PC-9 (cell line): ENCODE measurements at regions not wholly inside any gene's neighbourhood (a gene's known extent, or its start where the extent isn't known, plus 50 kb on each side); places are given as distances from the start of the nearest gene placed in this dataset.
"Not testable (repeated sequence)": the region's sequence is repeated elsewhere in the genome, so short reads cannot be mapped to it uniquely, and the experiment has no call there.

Experiments
- BruUV-seq: library from RNA; stranded (reverse); fragments of 400-500 nt; replicated peaks from 2 replicates; lab custom pipeline; 2021; lab: Mats Ljungman, UMichigan
- CTCF ChIA-PET: fragments of 300-600 bp; sonication (Branson Sonifier 250); formaldehyde crosslinking; loops from one replicate; lab custom pipeline; 2022; ENCODE audit warnings: antibody characterized with exemption; lab: Charles Lee
- POLR2A ChIA-PET: fragments of 300-600 bp; sonication (Branson Sonifier 250); formaldehyde crosslinking; loops from one replicate; lab custom pipeline; 2022; ENCODE audit warnings: antibody characterized with exemption; ENCODE audit not compliant: unreplicated experiment; lab: Charles Lee
- DNase-seq, 2 experiments: peaks; one replicate each; pipeline versions ENCODE4 v3.0.0 to v3.0.0-alpha.2; 2015 to 2022; ENCODE audit warnings: mixed read lengths in 1 of 2
- H2AFZ ChIP-seq: fragments of 200-600 bp; sonication (generic); 2 replicates; pipeline ENCODE4 v1.8.1; 2017; ENCODE audit warnings: antibody characterized with exemption
- H3F3A ChIP-seq: fragments of 200-600 bp; sonication (generic); 2 replicates; pipeline ENCODE4 v1.8.1; 2017; ENCODE audit warnings: antibody characterized with exemption, mild to moderate bottlenecking, low read depth; ENCODE audit not compliant: insufficient read depth
- H3K27ac ChIP-seq: fragments of 200-600 bp; sonication (generic); 2 replicates; pipeline ENCODE4 v1.6.1; 2016; ENCODE audit warnings: mixed run types
- H3K27me3 ChIP-seq: fragments of 200-600 bp; sonication (generic); 2 replicates; pipeline ENCODE4 v1.6.1; 2016; ENCODE audit warnings: low read depth, mixed run types; ENCODE audit not compliant: insufficient read depth
- H3K36me3 ChIP-seq: fragments of 200-600 bp; sonication (generic); 2 replicates; pipeline ENCODE4 v1.6.1; 2016; ENCODE audit warnings: low read depth, mixed run types
- H3K4me1 ChIP-seq: fragments of 200-600 bp; sonication (generic); replicated peaks from 2 replicates; pipeline ENCODE4 v1.6.1; 2016; ENCODE audit warnings: mixed run types; ENCODE audit not compliant: insufficient read depth
- H3K4me2 ChIP-seq: fragments of 200-600 bp; sonication (generic); 2 replicates; pipeline ENCODE4 v1.6.1; 2017; ENCODE audit warnings: mixed run types
- H3K4me3 ChIP-seq: fragments of 200-600 bp; sonication (generic); 2 replicates; pipeline ENCODE4 v1.6.1; 2016; ENCODE audit warnings: mixed run types
- H3K79me2 ChIP-seq: fragments of 200-600 bp; sonication (generic); 2 replicates; pipeline ENCODE4 v1.6.1; 2017; ENCODE audit warnings: low read depth, mixed run types
- H3K9me2 ChIP-seq: fragments of 200-600 bp; sonication (generic); 2 replicates; pipeline ENCODE4 v1.8.1; 2017; ENCODE audit warnings: mild to moderate bottlenecking; ENCODE audit not compliant: insufficient read depth
- H3K9me3 ChIP-seq: fragments of 200-600 bp; sonication (generic); 2 replicates; pipeline ENCODE4 v1.8.1; 2016; ENCODE audit warnings: low read depth; ENCODE audit not compliant: insufficient read depth
- H4K20me1 ChIP-seq: fragments of 200-600 bp; sonication (generic); 2 replicates; pipeline ENCODE4 v1.8.1; 2017; ENCODE audit not compliant: insufficient read depth
- intact Hi-C: fragments of 100-400 bp; cut with micrococcal nuclease; formaldehyde crosslinking; loops from one replicate; pipeline ENCODE4 v1.10.0; 2022; ENCODE audit not compliant: unreplicated experiment
- TF ChIP-seq, protein P1 (sequence below): fragments of 200-600 bp; sonication (generic); conservative IDR thresholded peaks from 2 replicates; pipeline ENCODE4 v1.6.1; 2017; ENCODE audit warnings: mixed run types, antibody characterized with exemption, mild to moderate bottlenecking, moderate library complexity

DNA sequence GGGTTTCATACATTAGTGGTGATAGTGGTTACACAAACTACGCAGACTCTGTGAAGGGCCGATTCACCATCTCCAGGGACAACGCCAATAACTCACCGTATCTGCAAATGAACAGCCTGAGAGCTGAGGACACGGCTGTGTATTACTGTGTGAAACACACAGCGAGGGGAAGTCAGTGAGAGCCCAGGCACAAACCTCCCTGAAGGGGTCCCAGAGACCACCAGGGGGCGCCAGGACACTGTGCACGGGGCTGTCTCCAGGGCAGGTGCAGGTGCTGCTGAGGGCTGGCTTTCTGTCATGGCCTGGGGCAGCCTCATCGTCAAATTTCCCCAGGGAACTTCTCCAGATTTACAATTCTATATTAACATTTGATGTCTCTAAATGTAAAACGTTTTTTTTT lies 184.6 kb upstream of the TP53TG3C start:
- H2AFZ ChIP-seq, H3K27me3 ChIP-seq, intact Hi-C loops, H3K4me2 ChIP-seq, H3K9me3 ChIP-seq, BruUV-seq, H3K9me2 ChIP-seq, H3K27ac ChIP-seq, H3K4me3 ChIP-seq, H4K20me1 ChIP-seq, H3K36me3 ChIP-seq, H3K79me2 ChIP-seq, H3F3A ChIP-seq, H3K4me1 ChIP-seq, POLR2A ChIA-PET, CTCF ChIA-PET: not testable (repeated sequence)
- TF ChIP-seq, protein P1, sequence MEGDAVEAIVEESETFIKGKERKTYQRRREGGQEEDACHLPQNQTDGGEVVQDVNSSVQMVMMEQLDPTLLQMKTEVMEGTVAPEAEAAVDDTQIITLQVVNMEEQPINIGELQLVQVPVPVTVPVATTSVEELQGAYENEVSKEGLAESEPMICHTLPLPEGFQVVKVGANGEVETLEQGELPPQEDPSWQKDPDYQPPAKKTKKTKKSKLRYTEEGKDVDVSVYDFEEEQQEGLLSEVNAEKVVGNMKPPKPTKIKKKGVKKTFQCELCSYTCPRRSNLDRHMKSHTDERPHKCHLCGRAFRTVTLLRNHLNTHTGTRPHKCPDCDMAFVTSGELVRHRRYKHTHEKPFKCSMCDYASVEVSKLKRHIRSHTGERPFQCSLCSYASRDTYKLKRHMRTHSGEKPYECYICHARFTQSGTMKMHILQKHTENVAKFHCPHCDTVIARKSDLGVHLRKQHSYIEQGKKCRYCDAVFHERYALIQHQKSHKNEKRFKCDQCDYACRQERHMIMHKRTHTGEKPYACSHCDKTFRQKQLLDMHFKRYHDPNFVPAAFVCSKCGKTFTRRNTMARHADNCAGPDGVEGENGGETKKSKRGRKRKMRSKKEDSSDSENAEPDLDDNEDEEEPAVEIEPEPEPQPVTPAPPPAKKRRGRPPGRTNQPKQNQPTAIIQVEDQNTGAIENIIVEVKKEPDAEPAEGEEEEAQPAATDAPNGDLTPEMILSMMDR: peak; percentile 55
- DNase-seq: peak in 1 of 2 experiments; percentile 67

DNA sequence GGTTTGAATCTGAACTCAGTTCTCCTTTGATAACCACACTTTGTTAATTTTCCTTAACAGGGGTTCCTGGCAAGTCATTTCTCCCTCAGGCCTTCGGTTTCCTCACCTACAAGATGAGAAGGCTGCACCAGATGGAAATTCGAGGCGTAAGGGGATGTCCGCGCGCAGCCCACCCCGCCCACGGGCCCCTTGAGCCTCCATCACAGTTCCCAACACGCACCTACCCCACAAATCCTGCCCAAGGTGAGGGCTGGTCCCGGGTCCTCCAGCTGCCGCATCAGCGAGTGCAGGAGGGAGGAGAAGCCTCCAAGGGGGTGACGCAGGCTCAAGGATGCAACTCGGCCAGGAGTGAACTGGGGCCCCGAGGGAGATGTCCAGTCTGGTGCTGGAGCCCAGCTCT lies 166.9 kb upstream of the TP53TG3C start:
- H3K4me1 ChIP-seq, H3K4me2 ChIP-seq, intact Hi-C loops, H3K27me3 ChIP-seq, CTCF ChIA-PET, H3K9me3 ChIP-seq, H3K9me2 ChIP-seq, H2AFZ ChIP-seq, POLR2A ChIA-PET, DNase-seq, H3K36me3 ChIP-seq, H4K20me1 ChIP-seq, H3K4me3 ChIP-seq, H3K27ac ChIP-seq, H3F3A ChIP-seq, H3K79me2 ChIP-seq, BruUV-seq: not testable (repeated sequence)

DNA sequence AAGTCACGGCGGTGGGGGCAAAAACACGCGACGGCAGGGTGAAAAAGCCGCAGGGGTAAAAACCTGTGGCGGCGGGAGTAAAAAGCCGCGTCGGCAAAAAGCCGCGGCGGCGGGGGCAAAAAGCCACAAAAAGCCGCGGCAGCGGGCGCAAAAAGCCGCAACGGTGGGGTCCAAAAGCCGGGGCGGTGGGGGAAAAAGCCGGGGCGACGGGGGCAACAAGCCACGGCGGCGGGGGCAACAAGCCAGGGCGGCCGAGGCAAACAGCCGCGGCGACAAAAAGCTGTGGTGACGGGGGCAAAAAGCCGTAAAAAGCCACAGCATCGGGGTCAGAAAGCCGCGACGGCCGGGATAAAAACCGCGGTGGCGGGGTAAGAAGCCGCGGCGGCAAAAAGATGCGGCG lies 166.1 kb upstream of the TP53TG3C start:
- H3F3A ChIP-seq, H3K9me3 ChIP-seq, H3K9me2 ChIP-seq, H3K4me3 ChIP-seq, BruUV-seq, DNase-seq, CTCF ChIA-PET, H3K27me3 ChIP-seq, POLR2A ChIA-PET, H3K4me2 ChIP-seq, H3K27ac ChIP-seq, H2AFZ ChIP-seq, intact Hi-C loops, H3K36me3 ChIP-seq, H4K20me1 ChIP-seq, H3K4me1 ChIP-seq, H3K79me2 ChIP-seq: not testable (repeated sequence)

DNA sequence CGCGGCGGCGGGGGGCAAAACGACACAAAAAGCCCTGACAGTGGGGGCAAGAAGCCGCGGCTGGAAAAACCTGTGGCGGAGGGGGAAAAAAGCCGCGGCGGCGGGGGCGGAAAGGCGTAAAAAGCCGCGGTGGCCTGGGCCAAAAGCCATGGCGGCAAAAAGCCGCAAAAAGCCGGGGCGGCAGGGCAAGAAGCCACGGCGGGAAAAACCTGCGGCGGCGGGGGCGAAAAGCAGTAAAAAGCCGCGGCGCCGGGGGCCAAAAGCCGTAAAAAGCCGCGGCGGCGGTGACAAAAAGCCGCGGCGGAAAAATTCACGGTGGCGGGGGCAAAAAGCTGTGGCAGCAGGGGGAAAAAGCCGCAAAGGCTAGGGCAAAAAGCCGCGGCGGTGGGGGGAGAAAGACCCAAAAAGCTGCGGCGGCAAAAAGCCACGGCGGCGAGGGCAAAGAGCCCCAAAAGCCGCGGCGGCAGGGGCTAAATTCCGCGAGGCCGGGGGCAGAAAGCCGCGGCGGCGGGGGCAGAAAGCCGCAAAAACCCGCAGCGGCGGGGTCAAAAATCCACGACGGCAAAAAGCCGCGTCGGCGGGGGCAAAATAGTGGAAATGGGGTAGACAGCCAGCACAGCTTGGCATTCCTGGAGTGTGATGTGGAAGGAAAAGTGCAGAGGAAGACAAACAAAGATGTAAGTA lies 165.2 kb upstream of the TP53TG3C start:
- H3K27ac ChIP-seq, intact Hi-C loops, H3K36me3 ChIP-seq, H2AFZ ChIP-seq, H3K79me2 ChIP-seq, H3K4me3 ChIP-seq, H3K9me3 ChIP-seq, BruUV-seq, H3K9me2 ChIP-seq, POLR2A ChIA-PET, H3K27me3 ChIP-seq, H3K4me2 ChIP-seq, H3K4me1 ChIP-seq, H3F3A ChIP-seq, DNase-seq, CTCF ChIA-PET, H4K20me1 ChIP-seq: not testable (repeated sequence)

DNA sequence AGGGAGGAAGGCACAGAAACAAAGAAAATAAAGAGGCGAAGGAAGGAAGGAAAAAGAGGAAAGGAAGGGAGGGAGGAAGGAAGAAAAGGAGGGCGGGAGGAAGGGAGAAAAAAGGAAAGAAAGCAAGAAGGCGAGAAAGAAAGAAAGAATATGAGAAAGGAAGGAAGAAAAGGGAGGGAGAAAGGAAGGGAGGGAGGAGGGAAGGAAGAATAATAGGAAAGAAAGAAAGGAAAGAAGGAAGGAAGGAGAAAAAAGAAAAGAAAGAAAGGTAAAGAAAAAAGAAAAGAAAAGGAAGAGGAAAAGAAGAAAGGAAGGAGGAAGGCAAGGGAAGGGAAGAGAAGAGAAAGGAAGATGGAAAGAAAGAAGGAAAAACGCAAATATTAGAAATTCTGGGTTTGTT lies 145.2 kb upstream of the TP53TG3C start:
- H3K4me2 ChIP-seq, H3K79me2 ChIP-seq, H3F3A ChIP-seq, H3K36me3 ChIP-seq, CTCF ChIA-PET, BruUV-seq, H3K27me3 ChIP-seq, H3K4me1 ChIP-seq, DNase-seq, H3K27ac ChIP-seq, intact Hi-C loops, H3K9me3 ChIP-seq, H3K9me2 ChIP-seq, H2AFZ ChIP-seq, H3K4me3 ChIP-seq, POLR2A ChIA-PET, H4K20me1 ChIP-seq: not testable (repeated sequence)
